MCF 10A (cell line): ENCODE measurements at regions not wholly inside any gene's neighbourhood (a gene's known extent, or its start where the extent isn't known, plus 50 kb on each side); places are given as distances from the start of the nearest gene placed in this dataset.

Experiments used
- BruUV-seq: library from RNA; stranded (reverse); fragments of 400-500 nt; replicated peaks from 2 replicates; lab custom pipeline; 2021; lab: Mats Ljungman, UMichigan
- CTCF ChIA-PET: fragments of 300-600 bp; sonication (Branson Sonifier 250); formaldehyde crosslinking; extraction: SDS; loops from one replicate; lab custom pipeline; 2021; ENCODE audit warnings: antibody characterized with exemption, inconsistent platforms; lab: Yijun Ruan, JAX
- POLR2A ChIA-PET: fragments of 300-600, 350-650 bp; sonication (Branson Sonifier 250); formaldehyde crosslinking; extraction: SDS; loops from one replicate; lab custom pipeline; 2020; ENCODE audit warnings: antibody characterized with exemption, inconsistent platforms; lab: Yijun Ruan, JAX
- DNase-seq: peaks from one replicate; pipeline ENCODE4 v3.0.0-alpha.2; 2018; ENCODE audit not compliant: unreplicated experiment
- H3K27ac Mint-ChIP-seq: one replicate; pipeline ENCODE4 v1.8.0; 2022; ENCODE audit warnings: mild to moderate bottlenecking, low read depth, mixed read lengths; ENCODE audit not compliant: unreplicated experiment
- H3K27me3 Mint-ChIP-seq: one replicate; pipeline ENCODE4 v1.8.0; 2022; ENCODE audit warnings: mixed read lengths; ENCODE audit not compliant: insufficient read depth, unreplicated experiment
- H3K36me3 Mint-ChIP-seq: one replicate; pipeline ENCODE4 v1.8.0; 2022; ENCODE audit warnings: mild to moderate bottlenecking, moderate library complexity, mixed read lengths; ENCODE audit not compliant: insufficient read depth, unreplicated experiment
- H3K4me1 Mint-ChIP-seq: one replicate; pipeline ENCODE4 v1.8.0; 2022; ENCODE audit warnings: mixed read lengths; ENCODE audit not compliant: insufficient read depth, unreplicated experiment
- H3K4me3 Mint-ChIP-seq: one replicate; pipeline ENCODE4 v1.8.0; 2022; ENCODE audit warnings: mild to moderate bottlenecking, moderate library complexity, mixed read lengths; ENCODE audit not compliant: unreplicated experiment
- H3K9me3 Mint-ChIP-seq: one replicate; pipeline ENCODE4 v1.8.0; 2022; ENCODE audit warnings: mixed read lengths; ENCODE audit not compliant: unreplicated experiment
- intact Hi-C: fragments of 100-400 bp; cut with micrococcal nuclease; formaldehyde crosslinking; loops from 2 replicates; pipeline ENCODE4 v1.14.1; 2022
- TF ChIP-seq, protein P1 (sequence below): fragments of 200-600 bp; IDR thresholded peaks from one replicate; pipeline ENCODE4 v1.8.0; 2022; ENCODE audit warnings: antibody characterized with exemption, mild to moderate bottlenecking; ENCODE audit not compliant: unreplicated experiment

GRCh38 chr5:89729623-89730301 lies 679.8 kb downstream of the CETN3 start:
- H3K36me3 Mint-ChIP-seq = no peaks in the 10 kb centered on the region
- intact Hi-C loops = loop anchor here (1.0 to 10.0 kb wide), 4 partner anchors 455 to 1000 kb away; no protein-coding TSS in a partner anchor
- ChIA-PET CTCF (interaction anchor here (0.6 to 1.9 kb wide), 14 partner anchors 13 to 1039 kb away, joined by 3 to 13 read pairs (median 3); no protein-coding TSS in a partner anchor), POLR2A (interaction anchor here (1.2 kb wide), 1 partner anchor 146 kb away, joined by 4 read pairs; no protein-coding TSS in a partner anchor)
- H3K27me3 Mint-ChIP-seq = no peaks in the 10 kb centered on the region
- no peak overlapping the region for H3K4me3 Mint-ChIP-seq
- H3K9me3 Mint-ChIP-seq = no peaks in the 10 kb centered on the region
- H3K4me1 Mint-ChIP-seq = peaks cover 12% of the 10 kb centered on the region
- no peak overlapping the region for H3K27ac Mint-ChIP-seq
- no TSS peak for BruUV-seq
- TF ChIP-seq, protein P1, sequence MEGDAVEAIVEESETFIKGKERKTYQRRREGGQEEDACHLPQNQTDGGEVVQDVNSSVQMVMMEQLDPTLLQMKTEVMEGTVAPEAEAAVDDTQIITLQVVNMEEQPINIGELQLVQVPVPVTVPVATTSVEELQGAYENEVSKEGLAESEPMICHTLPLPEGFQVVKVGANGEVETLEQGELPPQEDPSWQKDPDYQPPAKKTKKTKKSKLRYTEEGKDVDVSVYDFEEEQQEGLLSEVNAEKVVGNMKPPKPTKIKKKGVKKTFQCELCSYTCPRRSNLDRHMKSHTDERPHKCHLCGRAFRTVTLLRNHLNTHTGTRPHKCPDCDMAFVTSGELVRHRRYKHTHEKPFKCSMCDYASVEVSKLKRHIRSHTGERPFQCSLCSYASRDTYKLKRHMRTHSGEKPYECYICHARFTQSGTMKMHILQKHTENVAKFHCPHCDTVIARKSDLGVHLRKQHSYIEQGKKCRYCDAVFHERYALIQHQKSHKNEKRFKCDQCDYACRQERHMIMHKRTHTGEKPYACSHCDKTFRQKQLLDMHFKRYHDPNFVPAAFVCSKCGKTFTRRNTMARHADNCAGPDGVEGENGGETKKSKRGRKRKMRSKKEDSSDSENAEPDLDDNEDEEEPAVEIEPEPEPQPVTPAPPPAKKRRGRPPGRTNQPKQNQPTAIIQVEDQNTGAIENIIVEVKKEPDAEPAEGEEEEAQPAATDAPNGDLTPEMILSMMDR = peak; percentile 22
- peak; percentile 8 for DNase-seq

DNA sequence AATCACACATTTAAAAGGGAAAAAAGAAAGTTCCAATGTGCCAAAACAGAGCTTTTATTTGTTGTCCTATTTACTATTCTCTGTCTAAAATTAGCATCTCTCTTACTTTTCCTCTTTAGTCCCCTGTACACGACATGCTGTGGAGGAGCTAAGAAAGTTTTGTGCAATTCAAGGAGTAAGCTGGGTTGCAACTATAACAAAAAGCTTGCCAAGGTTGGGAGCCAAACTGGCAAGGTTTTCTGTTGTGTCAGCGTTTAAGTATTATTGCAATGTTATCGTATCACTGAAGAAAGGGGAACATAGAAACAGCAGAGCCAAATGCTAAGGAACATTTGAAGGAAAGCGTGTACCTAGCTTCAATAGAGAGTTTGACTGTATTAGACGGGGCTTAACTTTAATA lies 680.8 kb downstream of the CETN3 start:
- peak; percentile 20 for DNase-seq
- Mint-ChIP-seq H3K4me3 (no peak overlapping the region), H3K9me3 (no peaks in the 10 kb centered on the region), H3K4me1 (peaks cover 12% of the 10 kb centered on the region), H3K36me3 (no peaks in the 10 kb centered on the region), H3K27me3 (no peaks in the 10 kb centered on the region), H3K27ac (no peak overlapping the region)
- intact Hi-C loops = loop anchor here (2.0 kb wide), 1 partner anchor 468 kb away; no protein-coding TSS in a partner anchor
- BruUV-seq = no TSS peak
- TF ChIP-seq, protein P1 = no peak
- CTCF ChIA-PET = interaction anchor here (0.5 to 1.9 kb wide), 4 partner anchors 263 to 1004 kb away, joined by 3 to 13 read pairs (median 4); no protein-coding TSS in a partner anchor
- POLR2A ChIA-PET = no interaction called here

DNA sequence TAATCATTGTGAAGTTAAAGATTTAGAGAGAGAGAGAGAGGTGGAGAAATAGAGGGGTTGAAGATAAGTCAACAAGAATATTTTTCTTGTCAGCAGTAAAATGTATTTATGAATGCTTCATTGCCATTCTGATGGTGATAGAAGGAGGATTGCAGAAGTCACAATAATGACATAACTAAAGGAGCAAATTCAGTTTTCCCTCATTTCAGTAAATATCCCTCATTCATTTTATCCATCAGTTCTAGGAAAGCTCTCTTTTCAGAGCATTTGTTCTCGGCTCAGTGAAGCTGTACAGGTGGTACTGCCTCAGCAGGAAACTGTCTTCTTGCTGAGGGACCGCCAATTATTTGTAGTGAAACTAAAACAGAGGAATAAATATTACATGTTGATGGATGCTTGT lies 681.4 kb downstream of the CETN3 start:
- DNase-seq = no peak
- ChIA-PET CTCF (interaction anchor here (0.6 to 1.9 kb wide), 2 partner anchors 447 to 998 kb away, joined by 4 to 13 read pairs; no protein-coding TSS in a partner anchor), POLR2A (no interaction called here)
- Mint-ChIP-seq H3K27me3 (no peaks in the 10 kb centered on the region), H3K4me3 (no peak overlapping the region), H3K27ac (no peak overlapping the region), H3K9me3 (no peaks in the 10 kb centered on the region), H3K36me3 (no peaks in the 10 kb centered on the region), H3K4me1 (peaks cover 12% of the 10 kb centered on the region)
- intact Hi-C loops = loop anchor here (2.0 kb wide), 1 partner anchor 467 kb away; no protein-coding TSS in a partner anchor
- BruUV-seq = no TSS peak
- TF ChIP-seq, protein P1 = no peak

DNA sequence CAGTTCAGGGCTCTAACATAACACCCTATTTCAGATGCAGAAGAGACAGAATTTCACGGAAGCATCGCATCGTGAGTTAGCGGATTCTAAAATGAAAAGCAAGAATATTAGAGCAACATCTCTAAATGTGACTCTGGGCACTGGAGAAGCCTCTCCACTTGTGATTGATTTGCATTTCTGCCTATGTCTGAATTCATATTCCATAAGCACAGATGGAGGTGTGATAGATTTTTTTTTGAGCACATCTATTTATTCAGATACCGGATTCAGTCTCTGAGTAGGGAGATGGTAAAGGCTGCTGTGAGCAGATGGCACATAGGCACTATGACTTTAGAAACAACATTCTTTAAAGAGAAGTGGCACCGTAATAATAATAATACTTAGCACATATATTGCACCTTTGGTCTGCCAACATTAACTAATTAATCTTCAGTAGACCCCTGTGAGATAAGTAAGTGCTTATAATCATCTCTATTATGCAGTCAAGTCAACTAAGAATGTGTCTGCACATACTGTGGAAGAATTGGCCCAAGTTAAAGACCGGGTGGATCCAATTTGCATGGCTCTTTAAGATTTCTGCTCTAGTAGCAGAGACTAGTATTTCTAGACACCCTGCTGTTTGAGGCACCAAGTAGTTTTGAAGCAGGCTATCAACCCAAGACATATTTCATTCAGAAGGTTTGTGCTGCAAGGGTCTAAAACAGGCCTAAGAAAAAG lies 685.0 kb downstream of the CETN3 start:
- TF ChIP-seq, protein P1 = no peak
- Mint-ChIP-seq H3K4me1 (peaks cover 8% of the 10 kb centered on the region), H3K4me3 (no peak overlapping the region), H3K9me3 (no peaks in the 10 kb centered on the region), H3K27ac (no peak overlapping the region), H3K36me3 (no peaks in the 10 kb centered on the region), H3K27me3 (no peaks in the 10 kb centered on the region)
- no TSS peak for BruUV-seq
- no peak for DNase-seq
- ChIA-PET POLR2A (no interaction called here), CTCF (no interaction called here)
- intact Hi-C loops = no loop called here
